H1 (cell line): ENCODE measurements at regions not wholly inside any gene's neighbourhood (a gene's known extent, or its start where the extent isn't known, plus 50 kb on each side); places are given as distances from the start of the nearest gene placed in this dataset.

Experiments used
- BCL11A ChIP-seq, 2 experiments: IDR thresholded peaks; one replicate each; pipeline ENCODE4 v1.6.1; 2011; ENCODE audit warnings: low read depth in 2 of 2, low read length in 2 of 2, mild to moderate bottlenecking in 2 of 2
- EP300 ChIP-seq, 2 experiments: IDR thresholded peaks; 1 replicate in 1 of 2; 2 replicates in 1 of 2; pipeline ENCODE4 v1.6.1; 2011 to 2012; ENCODE audit warnings: low read depth in 2 of 2, low read length in 2 of 2, mild to moderate bottlenecking in 2 of 2, borderline replicate concordance in 1 of 2, inconsistent platforms in 1 of 2, moderate library complexity in 1 of 2
- EZH2 ChIP-seq: fragments of 200-600 bp; sonication (generic); IDR thresholded peaks from 2 replicates; pipeline ENCODE4 v1.7.1; 2012; ENCODE audit warnings: low read depth, mild to moderate bottlenecking, moderate library complexity, low read length, inconsistent platforms; ENCODE audit not compliant: severe bottlenecking
- FOSL1 ChIP-seq: IDR thresholded peaks from 2 replicates; pipeline ENCODE4 v1.6.1; 2011; ENCODE audit warnings: mild to moderate bottlenecking, low read depth, low read length, moderate library complexity; ENCODE audit not compliant: insufficient read depth
- HDAC2 ChIP-seq, 2 experiments: fragments of 300-600 bp in 1 of 2; sonication (generic) in 1 of 2; IDR thresholded peaks; 2 replicates each; pipeline ENCODE4 v1.6.1; 2011 to 2012; ENCODE audit warnings: low read depth in 2 of 2, low read length in 2 of 2, mild to moderate bottlenecking in 2 of 2, moderate library complexity in 2 of 2, borderline replicate concordance in 1 of 2, inconsistent platforms in 1 of 2
- HDAC6 ChIP-seq: IDR thresholded peaks from one replicate; pipeline ENCODE4 v1.7.1; 2012; ENCODE audit warnings: low read depth, mild to moderate bottlenecking, inconsistent platforms, low read length, moderate library complexity
- NANOG ChIP-seq: IDR thresholded peaks from 2 replicates; pipeline ENCODE4 v1.6.1; 2011; ENCODE audit warnings: low read length, low read depth, mild to moderate bottlenecking, inconsistent platforms; ENCODE audit not compliant: insufficient read depth, poor library complexity, severe bottlenecking
- PHF8 ChIP-seq: fragments of 200-600 bp; sonication (generic); conservative IDR thresholded peaks from 2 replicates; pipeline ENCODE4 v1.7.1; 2012; ENCODE audit warnings: low read depth, mild to moderate bottlenecking, inconsistent platforms, low read length, moderate library complexity
- RAD21 ChIP-seq, 2 experiments: IDR thresholded peaks in 1 of 2; conservative IDR thresholded peaks in 1 of 2; 2 replicates each; pipeline ENCODE4 v1.6.1; 2011; ENCODE audit warnings: low read depth in 2 of 2, low read length in 2 of 2, improper control_type of control experiment in 1 of 2, inconsistent platforms in 1 of 2, mild to moderate bottlenecking in 1 of 2, moderate library complexity in 1 of 2
- SAP30 ChIP-seq: fragments of 300-600 bp; sonication (generic); IDR thresholded peaks from 2 replicates; pipeline ENCODE4 v1.7.1; 2012; ENCODE audit warnings: low read length, moderate library complexity, mild to moderate bottlenecking, inconsistent platforms; ENCODE audit not compliant: insufficient read depth, insufficient replicate concordance
- SUZ12 ChIP-seq: fragments of 200-600 bp; sonication (generic); IDR thresholded peaks from 2 replicates; pipeline ENCODE4 v1.6.1; 2012; ENCODE audit warnings: mild to moderate bottlenecking, inconsistent platforms, low read length, moderate library complexity, mixed read lengths
- TBP ChIP-seq: IDR thresholded peaks from 2 replicates; pipeline ENCODE4 v1.6.1; 2011; ENCODE audit warnings: low read depth, low read length, improper control_type of control experiment
- YY1 ChIP-seq: IDR thresholded peaks from 2 replicates; pipeline ENCODE4 v1.6.1; 2011; ENCODE audit warnings: low read depth, mild to moderate bottlenecking, low read length
- ZNF274 ChIP-seq: IDR thresholded peaks from 2 replicates; pipeline ENCODE4 v1.7.0; 2012; ENCODE audit warnings: low read length, borderline replicate concordance; ENCODE audit errors: extremely low read depth
- TF ChIP-seq, protein P1 (sequence below): IDR thresholded peaks from 2 replicates; pipeline ENCODE4 v1.6.1; 2011; ENCODE audit warnings: low read depth, mild to moderate bottlenecking, low read length; ENCODE audit not compliant: insufficient read depth
- TF ChIP-seq, protein P2 (sequence below), 3 experiments: IDR thresholded peaks; 1 replicate in 2 of 3; 2 replicates in 1 of 3; pipeline versions ENCODE4 v1.5.1 to v1.6.1; 2011; ENCODE audit warnings: low read length in 3 of 3, mild to moderate bottlenecking in 3 of 3, inconsistent platforms in 2 of 3, low read depth in 1 of 3, moderate library complexity in 1 of 3; ENCODE audit not compliant: insufficient read depth in 1 of 3; ENCODE audit errors: control extremely low read depth in 1 of 3

DNA sequence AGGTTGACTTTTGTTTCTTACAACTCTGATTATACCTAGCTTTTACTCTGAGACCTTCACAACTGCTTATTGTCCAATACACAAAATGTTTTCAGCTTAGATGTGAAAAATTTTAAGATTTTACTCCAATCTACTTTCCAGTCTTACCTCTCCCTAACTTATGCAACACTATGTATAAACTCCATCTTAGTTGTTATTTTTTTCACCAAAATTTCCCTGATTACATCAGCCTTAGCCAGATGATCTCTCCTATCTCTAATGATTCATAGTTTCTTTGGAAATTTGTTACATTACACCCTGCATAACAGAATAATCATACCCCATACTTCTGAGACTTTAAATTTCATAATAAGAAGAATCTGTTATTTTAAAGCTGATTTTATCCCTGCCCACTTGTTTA lies 621.0 kb upstream of the ANO3 start (continued):
- TF ChIP-seq YY1 (no peak), ZNF274 (no peak), SUZ12 (no peak), EP300 (IDR thresholded peaks at IDR 0.05; ENCODE audit: borderline replicate concordance in 1 of 2, low read depth in 2 of 2, low read length in 2 of 2) (no peak), RAD21 (IDR thresholded peaks at IDR 0.05 in 1 of 2, conservative IDR thresholded peaks at IDR 0.05 in 1 of 2; ENCODE audit: low read depth in 2 of 2, low read length in 2 of 2) (no peak), SAP30 (no peak), PHF8 (no peak), HDAC2 (IDR thresholded peaks at IDR 0.05; ENCODE audit: borderline replicate concordance in 1 of 2, low read depth in 2 of 2, low read length in 2 of 2) (no peak), TBP (no peak), BCL11A (IDR thresholded peaks at IDR 0.05; ENCODE audit: low read depth in 2 of 2, low read length in 2 of 2) (no peak), EZH2 (no peak), FOSL1 (no peak), NANOG (no peak), HDAC6 (no peak)
- TF ChIP-seq, protein P1, sequence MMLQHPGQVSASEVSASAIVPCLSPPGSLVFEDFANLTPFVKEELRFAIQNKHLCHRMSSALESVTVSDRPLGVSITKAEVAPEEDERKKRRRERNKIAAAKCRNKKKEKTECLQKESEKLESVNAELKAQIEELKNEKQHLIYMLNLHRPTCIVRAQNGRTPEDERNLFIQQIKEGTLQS: no peak
- TF ChIP-seq, protein P2, sequence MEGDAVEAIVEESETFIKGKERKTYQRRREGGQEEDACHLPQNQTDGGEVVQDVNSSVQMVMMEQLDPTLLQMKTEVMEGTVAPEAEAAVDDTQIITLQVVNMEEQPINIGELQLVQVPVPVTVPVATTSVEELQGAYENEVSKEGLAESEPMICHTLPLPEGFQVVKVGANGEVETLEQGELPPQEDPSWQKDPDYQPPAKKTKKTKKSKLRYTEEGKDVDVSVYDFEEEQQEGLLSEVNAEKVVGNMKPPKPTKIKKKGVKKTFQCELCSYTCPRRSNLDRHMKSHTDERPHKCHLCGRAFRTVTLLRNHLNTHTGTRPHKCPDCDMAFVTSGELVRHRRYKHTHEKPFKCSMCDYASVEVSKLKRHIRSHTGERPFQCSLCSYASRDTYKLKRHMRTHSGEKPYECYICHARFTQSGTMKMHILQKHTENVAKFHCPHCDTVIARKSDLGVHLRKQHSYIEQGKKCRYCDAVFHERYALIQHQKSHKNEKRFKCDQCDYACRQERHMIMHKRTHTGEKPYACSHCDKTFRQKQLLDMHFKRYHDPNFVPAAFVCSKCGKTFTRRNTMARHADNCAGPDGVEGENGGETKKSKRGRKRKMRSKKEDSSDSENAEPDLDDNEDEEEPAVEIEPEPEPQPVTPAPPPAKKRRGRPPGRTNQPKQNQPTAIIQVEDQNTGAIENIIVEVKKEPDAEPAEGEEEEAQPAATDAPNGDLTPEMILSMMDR (IDR thresholded peaks at IDR 0.05; ENCODE audit: control extremely low read depth in 1 of 3, insufficient read depth in 1 of 3, low read depth in 1 of 3, low read length in 3 of 3): no peak
